GM18951 (cell line): ENCODE measurements at regions not wholly inside any gene's neighbourhood (a gene's known extent, or its start where the extent isn't known, plus 50 kb on each side); places are given as distances from the start of the nearest gene placed in this dataset.
"Not testable (repeated sequence)": the region's sequence is repeated elsewhere in the genome, so short reads cannot be mapped to it uniquely, and the experiment has no call there.

ENCODE experiments used
- in situ Hi-C: fragments of 300-500 bp; cut with MboI; formaldehyde crosslinking; loops from one replicate; pipeline ENCODE4 v1.12.0; 2022; ENCODE audit warnings: low sequenced_read_pairs, mixed read lengths, inconsistent platforms; ENCODE audit not compliant: unreplicated experiment

DNA sequence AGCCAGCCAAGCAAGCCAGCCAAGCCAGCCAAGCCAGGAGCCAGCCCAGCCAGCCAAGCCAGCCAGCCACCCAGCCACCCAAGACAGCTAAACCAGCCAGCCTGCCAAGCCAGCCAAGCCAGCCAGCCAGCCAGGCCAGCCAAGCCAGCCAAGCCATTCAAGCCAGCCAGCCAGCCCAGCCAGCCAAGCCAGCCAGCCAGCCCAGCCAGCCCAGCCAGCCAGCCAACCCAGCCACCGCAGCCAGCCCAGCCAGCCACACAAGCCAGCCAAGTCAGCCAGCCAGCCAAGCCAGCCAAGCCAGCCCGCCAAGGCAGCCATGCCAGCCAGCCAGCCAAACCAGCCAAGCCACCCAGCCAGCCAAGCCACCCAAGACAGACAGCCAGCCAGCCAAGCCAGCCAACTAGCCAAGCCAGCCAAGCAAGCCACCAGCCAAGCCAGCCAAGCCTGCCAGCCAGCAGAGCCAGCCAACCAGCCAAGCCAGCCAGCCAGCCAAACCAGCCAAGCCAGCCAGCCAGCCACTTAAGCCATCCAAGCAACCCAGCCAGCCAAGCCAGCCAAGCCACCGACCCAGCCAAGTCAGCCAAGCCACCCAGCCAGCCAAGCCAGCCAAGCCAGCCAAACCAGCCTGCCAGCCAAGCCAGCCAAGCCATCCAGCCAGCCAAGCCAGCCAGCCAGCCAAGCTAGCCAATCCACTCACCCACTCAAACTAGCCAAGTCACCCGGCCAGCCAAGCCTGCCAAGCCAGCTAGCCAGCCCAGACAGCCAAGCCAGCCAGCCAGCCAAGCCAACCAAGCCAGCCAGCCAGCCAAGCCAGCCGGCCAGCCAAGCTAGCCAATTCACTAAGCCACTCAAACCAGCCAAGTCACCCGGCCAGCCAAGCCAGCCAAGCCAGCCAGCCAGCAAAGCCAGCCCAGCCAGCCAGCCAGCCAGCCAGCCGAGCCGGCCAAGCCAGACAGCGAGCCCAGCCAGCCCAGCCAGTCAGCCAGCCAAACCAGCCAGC lies 328.8 kb upstream of the PLGLB2 start:
- in situ Hi-C loops: not testable (repeated sequence)

DNA sequence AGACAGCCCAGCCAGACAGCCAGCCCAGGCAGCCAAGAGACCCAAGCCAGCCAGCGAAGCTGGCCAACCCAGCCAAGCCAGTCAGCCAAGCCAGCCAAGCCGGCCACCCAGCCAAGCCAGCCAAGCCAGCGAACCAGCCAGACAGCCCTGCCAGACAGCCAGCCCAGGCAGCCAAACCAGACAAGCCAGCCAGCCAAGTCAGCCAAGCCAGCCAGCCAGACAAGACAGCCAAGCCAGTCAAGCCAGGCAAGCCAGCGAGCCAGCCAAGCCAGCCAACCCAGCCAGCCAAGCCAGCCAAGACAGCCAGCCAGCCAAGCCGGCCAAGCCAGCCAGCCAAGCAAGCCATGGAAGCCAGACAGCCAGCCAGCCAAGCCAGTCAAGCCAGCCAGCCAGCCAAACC lies 327.9 kb upstream of the PLGLB2 start:
- in situ Hi-C loops: not testable (repeated sequence)

DNA sequence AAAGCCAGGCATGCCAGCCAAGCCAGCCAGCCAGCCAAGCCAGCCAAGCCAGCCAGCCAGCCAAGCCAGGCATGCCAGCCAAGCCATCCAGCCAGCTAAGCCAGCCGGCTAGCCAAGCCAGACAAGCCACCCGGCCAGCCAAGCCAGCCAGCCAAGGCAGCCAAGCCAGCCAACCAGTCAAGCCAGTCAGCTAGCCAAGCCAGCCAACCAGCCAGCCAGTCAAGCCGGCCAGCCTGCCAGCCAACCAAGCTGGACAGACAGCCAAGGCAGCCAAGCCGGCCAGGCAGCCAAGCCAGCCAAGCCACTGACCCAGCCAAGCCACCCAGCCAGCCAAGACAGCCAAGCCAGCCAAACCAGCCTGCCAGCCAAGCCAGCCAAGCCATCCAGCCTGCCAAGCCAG lies 326.9 kb upstream of the PLGLB2 start:
- in situ Hi-C loops: not testable (repeated sequence)

DNA sequence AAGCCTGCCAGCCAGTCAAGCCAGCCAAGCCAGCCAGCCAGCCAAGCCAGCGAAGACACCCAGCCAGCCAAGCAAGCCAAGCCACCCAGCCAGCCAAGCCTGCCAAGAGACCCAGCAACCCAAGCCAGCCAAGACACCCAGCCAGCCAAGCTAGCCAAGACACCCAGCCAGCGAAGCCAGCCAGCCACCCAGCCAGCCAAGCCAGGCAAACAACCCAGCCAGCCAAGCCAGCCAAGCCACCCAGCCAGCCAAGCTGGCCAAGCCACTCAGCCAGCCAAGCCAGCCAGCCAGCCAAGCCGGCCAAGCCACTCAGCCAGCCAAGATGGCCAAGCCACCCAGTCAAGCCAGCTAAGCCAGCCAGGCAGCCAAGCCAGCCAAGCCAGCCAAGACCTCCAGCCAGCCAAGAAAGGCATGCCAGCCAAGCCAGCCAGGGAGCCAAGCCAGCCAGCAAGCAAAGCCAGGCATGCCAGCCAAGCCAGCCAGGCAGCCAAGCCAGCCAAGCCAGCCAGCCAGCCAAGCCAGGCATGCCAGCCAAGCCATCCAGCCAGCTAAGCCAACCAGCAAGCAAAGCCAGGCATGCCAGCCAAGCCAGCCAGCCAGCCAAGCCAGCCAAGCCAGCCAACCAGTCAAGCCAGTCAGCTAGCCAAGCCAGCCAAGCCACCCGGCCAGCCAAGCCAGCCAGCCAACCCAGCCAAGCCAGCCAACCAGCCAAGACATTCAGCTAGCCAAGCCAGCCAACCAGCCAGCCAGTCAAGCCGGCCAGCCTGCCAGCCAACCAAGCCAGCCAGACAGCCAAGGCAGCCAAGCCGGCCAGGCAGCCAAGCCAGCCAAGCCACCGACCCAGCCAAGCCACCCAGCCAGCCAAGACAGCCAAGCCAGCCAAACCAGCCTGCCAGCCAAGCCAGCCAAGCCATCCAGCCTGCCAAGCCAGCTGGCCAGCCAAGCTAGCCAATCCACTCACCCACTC lies 323.8 kb upstream of the PLGLB2 start:
- in situ Hi-C loops: not testable (repeated sequence)

DNA sequence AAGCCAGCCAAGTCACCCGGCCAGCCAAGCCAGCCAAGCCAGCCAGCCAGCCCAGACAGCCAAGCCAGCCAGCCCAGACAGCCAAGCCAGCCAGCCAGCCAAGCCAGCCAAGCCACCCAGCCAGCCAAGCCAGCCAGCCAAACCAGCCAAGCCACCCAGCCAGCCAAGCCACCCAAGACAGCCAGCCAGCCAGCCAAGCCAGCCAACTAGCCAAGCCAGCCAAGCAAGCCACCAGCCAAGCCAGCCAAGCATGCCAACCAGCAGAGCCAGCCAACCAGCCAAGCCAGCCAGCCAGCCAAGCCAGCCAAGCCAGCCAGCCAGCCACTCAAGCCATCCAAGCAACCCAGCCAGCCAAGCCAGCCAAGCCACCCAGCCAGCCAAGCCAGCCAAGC lies 323.1 kb upstream of the PLGLB2 start:
- in situ Hi-C loops: not testable (repeated sequence)

DNA sequence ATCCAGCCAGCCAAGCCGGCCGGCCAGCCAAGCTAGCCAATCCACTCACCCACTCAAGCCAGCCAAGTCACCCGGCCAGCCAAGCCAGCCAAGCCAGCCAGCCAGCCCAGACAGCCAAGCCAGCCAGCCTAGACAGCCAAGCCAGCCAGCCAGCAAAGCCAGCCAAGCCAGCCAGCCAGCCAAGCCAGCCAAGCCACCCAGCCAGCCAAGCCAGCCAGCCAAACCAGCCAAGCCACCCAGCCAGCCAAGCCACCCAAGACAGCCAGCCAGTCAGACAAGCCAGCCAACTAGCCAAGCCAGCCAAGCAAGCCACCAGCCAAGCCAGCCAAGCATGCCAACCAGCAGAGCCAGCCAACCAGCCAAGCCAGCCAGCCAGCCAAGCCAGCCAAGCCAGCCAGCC lies 322.7 kb upstream of the PLGLB2 start:
- in situ Hi-C loops: not testable (repeated sequence)

DNA sequence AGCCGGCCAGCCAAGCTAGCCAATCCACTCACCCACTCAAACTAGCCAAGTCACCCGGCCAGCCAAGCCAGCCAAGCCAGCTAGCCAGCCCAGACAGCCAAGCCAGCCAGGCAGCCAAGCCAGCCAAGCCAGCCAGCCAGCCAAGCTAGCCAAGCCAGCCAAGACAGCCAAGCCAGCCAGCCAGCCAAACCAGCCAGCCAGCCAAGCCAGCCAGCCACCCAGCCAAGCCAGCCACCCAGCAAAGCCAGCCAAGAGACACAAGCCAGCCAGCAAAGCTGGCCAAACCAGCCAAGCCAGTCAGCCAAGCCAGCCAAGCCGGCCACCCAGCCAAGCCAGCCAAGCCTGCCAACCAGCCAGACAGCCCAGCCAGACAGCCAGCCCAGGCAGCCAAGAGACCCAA lies 322.2 kb upstream of the PLGLB2 start:
- in situ Hi-C loops: not testable (repeated sequence)

DNA sequence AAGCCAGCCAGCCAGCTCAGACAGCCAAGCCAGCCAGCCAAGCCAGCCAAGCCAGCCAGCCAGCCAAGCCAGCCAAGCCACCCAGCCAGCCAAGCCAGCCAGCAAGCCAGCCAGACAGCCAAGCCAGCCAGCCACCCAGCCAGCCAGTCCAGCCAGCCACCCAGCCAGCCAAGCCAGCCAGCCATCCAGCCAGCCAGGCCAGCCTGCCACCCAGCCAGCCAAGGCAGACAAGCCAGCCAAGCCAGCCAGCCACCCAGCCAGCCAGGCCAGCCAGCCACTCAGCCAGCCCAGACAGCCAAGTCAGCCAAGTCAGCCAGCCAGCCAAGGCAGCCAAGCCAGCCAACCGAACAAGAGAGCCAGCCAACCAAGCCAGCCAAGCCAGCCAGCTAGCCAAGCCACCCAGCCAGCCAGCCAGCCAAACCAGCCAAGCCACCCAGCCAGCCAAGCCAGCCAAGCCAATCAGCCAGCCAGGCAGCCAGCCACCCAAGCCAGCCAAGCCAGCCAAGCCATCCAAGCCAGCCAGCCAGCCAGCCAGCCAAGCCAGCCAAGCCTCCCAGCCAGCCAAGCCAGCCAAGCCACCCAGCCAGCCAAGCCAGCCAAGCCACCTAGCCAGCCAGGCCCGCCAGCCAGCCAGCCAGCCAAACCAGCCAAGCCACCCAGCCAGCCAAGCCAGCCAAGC lies 319.3 kb upstream of the PLGLB2 start:
- in situ Hi-C loops: not testable (repeated sequence)

DNA sequence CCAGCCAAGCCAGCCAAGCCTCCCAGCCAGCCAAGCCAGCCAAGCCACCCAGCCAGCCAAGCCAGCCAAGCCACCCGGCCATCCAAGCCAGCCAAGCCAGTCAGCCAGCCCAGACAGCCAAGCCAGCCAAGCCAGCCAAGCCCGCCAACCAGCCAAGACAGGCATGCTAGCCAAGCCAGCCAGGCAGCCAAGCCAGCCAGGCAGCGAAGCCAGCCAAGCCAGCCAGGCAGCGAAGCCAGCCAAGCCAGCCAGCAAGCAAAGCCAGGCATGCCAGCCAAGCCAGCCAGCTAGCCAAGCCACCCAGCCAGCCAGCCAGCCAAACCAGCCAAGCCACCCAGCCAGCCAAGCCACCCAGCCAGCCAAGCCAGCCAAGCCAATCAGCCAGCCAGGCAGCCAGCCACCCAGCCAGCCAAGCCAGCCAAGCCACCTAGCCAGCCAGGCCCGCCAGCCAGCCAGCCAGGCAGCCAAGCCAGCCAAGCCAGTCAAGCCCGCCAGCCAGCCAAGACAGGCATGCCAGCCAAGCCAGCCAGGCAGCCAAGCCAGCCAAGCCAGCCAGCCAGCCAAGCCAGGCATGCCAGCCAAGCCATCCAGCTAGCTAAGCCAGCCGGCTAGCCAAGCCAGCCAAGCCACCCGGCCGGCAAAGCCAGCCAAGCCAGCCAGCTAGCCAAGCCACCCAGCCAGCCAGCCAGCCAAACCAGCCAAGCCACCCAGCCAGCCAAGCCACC lies 318.5 kb upstream of the PLGLB2 start:
- in situ Hi-C loops: not testable (repeated sequence)

DNA sequence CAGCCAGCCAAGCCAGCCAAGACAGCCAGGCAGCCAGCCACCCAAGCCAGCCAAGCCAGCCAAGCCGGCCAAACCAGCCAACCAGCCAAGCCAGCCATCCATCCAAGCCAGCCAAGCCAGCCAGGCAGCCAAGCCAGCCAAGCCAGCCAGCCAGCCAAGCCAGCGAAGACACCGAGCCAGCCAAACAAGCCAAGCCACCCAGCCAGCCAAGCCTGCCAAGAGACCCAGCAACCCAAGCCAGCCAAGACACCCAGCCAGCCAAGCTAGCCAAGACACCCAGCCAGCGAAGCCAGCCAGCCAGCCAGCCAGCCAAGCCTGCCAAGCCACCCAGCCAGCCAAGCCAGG lies 318.0 kb upstream of the PLGLB2 start:
- in situ Hi-C loops: not testable (repeated sequence)

DNA sequence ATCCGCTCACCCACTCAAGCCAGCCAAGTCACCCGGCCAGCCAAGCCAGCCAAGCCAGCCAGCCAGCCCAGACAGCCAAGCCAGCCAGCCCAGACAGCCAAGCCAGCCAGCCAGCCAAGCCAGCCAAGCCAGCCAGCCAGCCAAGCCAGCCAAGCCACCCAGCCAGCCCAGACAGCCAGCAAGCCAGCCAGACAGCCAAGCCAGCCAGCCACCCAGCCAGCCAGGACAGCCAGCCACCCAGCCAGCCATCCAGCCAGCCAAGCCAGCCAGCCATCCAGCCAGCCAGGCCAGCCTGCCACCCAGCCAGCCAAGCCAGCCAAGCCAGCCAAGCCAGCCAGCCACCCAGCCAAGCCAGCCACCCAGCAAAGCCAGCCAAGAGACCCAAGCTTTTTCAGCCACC lies 316.8 kb upstream of the PLGLB2 start:
- in situ Hi-C loops: not testable (repeated sequence)

DNA sequence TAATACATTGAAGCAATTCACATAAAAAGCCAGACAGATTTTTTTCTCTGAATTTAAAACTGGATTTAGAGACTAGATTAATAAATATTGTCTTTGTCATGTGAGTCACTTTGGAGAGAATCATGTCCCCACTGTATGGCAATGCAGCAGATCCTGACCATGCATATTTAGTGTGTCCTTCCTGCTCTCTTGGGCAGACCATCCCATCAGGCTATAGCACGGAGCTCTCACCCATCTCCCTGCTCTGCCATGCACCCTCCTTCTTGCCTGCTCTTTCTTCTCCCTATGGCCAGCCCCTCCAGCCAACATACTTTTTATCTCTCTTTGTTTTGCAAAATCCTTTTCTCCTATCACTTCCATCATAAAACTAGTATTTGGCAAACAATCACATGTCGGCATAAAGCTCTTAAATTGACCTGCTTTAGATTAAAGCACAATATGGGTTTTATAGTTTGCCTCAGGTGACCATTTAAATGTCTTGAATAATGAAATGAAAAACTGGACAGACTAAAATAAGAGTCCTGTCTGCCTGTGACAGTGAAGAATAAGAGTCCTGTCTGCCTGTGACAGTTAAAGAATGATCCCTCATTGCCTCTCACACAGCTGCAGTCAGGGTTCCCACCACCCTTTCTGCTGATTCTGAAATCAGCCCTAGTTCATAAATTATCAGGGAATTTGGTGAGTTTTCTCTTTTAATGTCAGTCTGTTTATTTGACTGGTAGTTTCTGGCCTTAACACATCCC lies 315.0 kb upstream of the PLGLB2 start:
- in situ Hi-C loops: not testable (repeated sequence)

DNA sequence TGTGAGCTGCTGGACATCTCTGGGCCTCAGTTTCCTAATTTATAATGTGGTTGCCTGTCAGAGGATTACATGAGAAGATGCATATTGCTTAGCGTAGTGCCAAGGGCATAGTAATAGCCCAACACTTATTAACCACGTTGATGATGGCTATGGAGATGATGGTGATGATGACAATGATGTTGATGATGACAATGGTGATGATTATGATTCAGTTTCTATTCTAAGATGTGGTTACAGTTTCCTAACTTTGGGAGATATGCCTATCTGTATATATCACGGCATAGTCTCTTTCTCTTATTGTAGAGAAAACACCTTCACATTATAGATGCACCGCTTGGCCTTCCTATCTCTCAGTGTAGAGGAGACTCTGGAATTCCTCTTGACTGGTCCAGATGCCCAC lies 311.9 kb upstream of the PLGLB2 start:
- in situ Hi-C loops: not testable (repeated sequence)

DNA sequence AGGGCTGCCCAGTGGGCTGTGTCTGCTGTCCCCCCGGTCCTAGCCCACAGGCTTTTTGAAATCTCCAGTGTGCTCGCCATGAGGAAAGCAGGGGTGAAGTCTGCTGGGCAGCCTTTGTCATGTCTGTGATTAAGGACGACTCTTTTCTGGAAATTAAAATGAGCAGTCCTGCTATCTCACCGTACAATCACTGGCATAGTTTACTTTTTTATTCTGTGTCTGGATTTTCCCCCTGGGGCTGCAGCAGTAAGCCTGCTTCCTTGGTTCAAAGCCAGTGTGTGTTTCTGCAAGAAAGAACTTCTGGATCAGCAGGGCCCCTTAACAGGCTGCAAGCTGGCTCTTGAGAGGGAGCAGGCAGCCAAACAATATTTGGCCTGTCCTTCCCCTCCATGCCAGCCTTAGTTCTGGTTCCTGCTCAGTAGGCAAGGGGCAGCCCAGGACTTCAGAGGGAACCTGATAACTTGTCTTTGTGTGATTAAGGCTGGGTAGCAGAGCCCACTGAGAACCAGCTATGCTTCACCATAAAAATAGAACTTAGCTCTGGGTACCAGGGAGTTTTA lies 310.1 kb upstream of the PLGLB2 start:
- in situ Hi-C loops: not testable (repeated sequence)

DNA sequence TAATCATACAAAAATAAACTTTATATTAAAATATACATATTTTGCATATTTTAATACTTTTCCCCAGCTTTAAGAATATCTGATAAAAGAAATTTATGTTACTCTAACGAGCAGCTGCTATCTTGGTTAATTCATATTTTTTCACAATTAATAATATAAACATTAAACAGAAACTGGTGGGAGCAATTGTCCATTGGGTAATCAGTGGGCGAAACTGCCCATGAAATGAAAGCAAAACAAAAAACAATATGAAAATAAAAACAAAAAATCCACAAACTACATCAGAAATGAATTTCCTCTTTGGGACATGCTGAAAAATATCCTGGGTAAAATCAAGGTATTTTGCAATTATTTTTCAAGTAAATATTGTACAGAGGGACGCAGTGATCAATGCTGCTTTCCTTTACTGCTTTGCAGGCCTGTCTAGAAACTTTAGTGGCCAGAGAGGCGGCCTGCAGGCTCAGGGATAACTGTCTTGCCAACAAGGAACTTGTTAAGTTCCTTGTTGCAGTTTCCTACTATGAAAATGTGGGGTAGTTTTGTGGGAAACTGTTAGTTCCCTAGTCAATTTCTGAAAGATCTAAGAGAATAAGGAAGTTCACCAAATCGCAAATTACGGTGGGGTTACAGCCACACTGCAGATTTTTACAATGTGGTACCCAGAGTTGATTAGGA lies 309.0 kb upstream of the PLGLB2 start:
- in situ Hi-C loops: not testable (repeated sequence)

DNA sequence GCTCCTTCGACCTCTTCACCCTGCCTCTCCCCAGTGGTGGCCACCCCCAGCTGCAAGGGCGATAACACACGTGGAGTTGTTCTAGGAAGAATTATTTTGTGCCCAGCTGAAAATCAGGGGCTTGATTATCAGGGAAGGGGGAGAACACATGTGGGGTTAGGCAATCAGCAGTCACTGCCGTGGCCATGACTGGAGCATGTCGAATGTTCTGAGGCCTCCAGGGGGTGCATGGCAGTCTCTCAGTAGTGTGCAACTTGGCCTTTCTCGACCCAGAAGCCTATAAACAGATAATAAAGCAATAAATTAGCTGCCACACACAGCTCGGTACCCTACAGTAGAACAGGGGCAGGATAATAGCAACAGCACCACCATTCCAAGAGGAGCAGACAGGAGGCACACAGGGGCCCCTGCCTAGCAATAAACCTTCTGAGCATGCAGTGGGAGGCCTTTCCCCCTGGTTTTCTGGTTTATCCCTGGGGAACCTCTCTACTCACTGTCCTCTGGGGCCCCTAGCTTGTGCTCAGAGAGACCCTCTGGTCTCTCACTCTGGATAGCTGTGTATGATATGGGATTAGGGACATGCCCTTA lies 308.2 kb upstream of the PLGLB2 start:
- in situ Hi-C loops: not testable (repeated sequence)

DNA sequence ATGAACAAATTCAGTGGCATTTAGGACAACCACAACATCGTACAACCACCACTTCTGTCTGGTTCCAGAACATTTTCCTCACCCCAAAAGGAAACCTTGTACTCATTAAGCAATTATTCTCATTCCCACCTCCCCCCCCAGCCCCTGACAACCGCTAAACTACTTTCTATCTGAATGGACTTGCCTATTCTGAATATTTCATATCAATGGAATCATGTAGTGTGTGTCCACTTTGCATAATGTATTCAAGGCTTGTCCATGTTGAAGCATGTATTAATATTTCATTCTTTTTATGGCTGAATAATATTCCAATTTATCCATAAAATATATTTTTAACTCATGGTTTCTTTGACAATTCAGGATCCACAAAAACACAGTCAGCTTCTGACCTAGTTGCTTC lies 307.2 kb upstream of the PLGLB2 start:
- in situ Hi-C loops: not testable (repeated sequence)

DNA sequence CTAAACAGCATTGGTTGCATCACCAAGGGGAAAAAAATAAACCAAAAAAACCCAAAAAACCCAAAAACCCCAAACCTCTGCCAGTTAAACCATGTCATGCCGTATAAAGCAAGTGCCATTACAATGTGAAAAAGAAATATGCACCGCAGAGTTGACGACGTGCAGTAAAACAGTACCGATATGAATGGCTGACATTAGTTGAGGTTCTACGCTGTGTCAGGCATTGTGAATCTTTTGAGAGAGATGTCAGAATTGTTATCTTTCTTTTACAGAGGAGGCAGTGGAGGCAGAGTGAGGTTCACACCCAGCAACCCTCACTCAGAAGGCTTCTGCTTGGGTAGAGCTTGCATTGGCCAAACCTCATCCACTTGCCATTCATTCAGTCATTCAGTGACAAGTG lies 306.5 kb upstream of the PLGLB2 start:
- in situ Hi-C loops: not testable (repeated sequence)
